NCI-H2107 treated with DMSO at 0.1 percent for 48 hours (cell line): ENCODE measurements at regions not wholly inside any gene's neighbourhood (a gene's known extent, or its start where the extent isn't known, plus 50 kb on each side); places are given as distances from the start of the nearest gene placed in this dataset.

Experiments
- DNase-seq: peaks from one replicate; lab custom pipeline; 2025; ENCODE audit not compliant: unreplicated experiment; lab: John Stamatoyannopoulos, UW

DNA sequence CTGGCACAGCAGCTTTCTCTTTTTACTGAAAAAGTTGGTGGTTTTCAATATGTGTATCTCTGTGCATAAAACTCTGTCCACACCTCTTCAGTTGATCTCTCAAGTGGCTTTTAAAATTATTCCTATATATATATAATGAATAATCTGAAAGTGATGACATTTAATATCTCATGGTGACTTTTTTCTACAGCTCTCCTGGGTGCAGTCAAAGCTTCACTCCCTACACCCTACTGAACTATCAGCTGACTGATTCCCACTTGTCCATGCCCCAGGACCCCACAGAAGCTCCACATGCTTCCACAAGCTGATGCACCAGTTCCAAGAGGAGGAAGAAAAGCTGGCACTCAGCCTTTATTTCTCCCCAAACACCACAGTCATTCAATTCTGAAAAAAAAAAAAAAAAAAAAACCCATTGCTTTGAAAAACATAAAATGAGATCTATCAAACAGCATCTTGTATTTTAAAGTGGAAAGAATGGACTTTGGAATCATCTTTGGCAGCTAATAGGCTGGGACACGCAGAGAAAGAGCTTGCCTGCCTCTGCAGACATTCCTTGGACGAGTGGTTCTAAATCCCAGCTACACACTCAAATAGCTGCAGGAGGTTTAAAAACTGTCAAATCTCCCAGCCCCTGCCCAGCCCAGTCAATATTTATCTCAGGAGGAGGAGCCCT is 75.3 kb upstream of the GDF10 start:
- DNase-seq: no peak

DNA sequence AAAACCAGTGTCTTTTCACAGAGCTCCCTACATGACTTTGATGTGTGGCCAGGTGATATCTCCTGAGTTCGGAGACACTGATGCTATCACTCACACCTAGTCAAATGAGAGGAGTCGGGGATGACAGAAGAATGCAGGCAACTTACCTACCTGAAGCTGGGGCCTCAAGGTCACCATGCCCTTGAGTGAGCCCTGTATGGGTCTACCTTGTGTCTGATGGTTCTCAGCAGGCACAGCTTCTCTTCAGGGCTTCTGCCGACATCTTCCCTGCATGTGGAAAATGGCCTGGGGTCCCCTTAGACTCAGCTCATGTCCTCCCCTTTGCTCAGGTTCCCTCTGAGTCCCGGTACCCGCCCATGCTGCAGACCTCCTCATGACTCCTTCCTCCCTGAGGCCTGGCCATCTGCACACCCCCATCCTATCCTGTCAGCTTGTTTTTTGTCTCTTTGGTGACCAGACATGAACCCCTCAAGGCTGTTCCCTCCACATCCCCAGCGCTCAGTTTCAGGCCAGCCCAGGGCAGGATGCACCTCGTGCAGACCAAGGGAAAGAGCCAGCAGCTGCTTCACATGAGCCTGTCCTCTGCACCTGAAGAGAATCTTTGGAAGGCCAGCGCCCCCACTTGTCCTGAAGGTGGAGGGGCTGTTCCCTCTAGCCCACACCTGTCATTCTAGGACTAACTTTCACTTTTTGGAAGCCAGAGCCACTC is 74.6 kb upstream of the GDF10 start:
- no peak for DNase-seq

DNA sequence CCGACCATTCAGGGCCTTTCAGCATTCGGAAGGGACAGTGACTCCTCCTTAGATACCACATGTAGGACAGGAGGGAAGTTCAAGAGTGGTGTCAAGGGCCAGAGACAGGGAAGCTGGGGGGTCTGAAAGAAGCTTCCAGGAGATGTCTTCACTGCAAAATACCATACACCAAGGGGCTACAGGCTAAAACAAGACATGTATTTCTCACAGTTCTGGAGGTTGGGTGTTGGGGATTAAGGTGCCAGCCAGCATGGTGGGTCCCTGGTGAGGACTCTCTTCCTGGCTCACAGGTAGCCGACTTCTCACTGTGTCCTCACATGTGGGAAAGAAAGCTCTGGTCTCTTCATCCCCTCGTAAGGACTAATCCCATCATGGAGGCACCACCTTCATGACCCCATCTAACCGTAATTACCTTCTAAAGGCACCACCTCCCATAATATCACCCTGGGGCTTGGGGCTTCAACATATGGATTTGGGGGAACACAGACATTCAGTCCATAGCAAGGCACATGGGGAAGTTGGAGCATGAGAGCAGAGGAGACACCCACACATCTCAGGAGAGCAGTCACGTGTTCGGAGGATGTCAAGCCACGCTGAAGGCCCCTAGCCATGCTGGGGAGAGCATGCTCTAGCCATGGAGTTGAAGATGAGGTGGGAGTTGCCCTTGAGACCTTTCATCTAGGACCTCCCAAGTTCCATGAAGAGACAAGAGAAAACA is 73.9 kb upstream of the GDF10 start:
- DNase-seq: no peak

DNA sequence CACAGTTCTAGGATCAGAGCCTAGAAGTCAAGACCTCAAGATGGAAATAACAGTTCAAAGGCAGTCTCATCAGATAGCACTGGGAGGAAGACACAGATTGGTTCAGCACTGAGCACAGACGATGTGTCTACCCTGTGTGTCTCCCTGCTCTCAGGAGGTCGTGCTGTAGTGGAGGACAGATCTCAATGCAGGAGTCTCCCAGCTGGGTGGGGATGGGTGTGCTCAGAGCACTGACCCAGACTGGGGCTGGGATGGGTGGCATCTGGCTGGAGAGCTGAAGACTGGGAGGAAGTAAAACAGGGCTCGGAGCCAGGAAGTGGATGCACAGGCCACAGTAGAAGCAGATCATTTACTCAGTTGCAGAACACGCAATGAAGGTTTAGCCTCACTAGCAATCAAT is 69.5 kb upstream of the GDF10 start:
- no peak for DNase-seq

DNA sequence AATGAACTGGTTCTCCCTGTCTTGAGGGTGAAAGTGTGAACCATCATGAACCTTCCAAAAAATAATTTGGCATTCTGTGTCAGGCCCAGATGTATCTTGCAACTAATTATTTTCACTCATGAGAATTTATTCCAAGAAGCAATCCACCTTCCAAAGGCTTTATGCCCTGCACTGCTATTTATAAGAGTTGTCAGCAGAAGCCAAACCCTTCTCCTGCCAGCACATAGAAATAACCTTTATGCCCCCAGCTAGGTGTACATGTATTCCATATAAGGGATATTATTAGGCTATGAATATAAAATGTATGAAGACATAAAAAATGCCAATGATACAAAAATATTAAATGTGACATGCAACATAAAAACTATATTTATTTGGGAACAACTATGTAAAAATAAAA is 69.0 kb upstream of the GDF10 start:
- DNase-seq: no peak

DNA sequence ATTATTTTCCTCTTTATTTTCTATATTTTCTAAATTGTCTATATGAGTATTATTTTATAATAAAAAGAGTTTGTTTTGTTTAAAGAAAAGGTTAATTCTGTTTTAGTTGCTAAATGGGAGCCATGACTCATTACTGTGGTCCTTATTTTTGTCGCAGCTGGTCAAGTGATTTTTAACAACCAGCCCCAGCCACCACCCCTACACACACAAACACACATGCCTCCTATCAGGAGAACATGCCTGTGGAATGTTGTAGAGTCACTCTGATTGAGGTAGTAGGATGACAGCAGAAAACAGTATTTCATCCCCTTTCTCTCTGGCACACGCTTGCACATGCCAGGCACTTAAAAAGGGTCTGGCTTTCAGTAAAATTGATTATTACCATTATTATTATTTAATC is 68.6 kb upstream of the GDF10 start:
- no peak for DNase-seq

DNA sequence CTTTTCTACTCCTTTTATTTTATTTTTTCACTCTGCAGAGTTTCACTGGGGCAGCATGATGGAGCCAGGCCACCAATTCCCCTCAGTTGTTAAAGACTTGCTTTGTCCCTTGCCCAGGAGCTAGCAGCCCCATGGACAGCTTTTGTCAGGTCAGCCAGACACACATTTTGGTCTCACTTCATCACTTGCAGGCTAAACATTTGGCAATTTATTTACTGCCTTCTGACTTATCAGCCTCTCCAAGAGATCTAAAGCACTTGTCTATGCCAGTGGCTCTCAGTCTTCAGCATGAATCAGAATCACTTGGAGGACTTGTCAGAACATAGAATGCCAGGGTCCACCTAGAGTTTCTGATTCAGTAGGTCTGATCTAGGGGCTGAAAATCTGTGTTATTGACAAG is 66.4 kb upstream of the GDF10 start:
- DNase-seq: no peak

DNA sequence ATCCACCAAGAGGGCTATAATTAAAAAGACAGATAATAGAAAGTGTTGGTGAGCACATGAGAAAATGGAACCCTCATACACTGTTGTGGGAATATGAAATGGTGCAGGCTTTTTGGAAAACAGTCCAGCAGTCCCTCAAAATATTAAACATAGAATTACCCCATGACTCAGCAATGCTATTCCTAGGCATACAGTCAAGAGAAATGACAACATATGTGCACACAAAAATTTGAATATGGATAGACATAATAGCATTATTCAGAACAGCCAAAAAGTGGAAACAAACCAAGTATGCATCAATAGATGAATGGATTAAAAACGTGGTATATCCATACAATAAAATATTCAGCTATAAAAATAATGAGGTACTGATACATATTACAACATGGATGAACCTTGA is 64.5 kb upstream of the GDF10 start:
- DNase-seq: no peak

DNA sequence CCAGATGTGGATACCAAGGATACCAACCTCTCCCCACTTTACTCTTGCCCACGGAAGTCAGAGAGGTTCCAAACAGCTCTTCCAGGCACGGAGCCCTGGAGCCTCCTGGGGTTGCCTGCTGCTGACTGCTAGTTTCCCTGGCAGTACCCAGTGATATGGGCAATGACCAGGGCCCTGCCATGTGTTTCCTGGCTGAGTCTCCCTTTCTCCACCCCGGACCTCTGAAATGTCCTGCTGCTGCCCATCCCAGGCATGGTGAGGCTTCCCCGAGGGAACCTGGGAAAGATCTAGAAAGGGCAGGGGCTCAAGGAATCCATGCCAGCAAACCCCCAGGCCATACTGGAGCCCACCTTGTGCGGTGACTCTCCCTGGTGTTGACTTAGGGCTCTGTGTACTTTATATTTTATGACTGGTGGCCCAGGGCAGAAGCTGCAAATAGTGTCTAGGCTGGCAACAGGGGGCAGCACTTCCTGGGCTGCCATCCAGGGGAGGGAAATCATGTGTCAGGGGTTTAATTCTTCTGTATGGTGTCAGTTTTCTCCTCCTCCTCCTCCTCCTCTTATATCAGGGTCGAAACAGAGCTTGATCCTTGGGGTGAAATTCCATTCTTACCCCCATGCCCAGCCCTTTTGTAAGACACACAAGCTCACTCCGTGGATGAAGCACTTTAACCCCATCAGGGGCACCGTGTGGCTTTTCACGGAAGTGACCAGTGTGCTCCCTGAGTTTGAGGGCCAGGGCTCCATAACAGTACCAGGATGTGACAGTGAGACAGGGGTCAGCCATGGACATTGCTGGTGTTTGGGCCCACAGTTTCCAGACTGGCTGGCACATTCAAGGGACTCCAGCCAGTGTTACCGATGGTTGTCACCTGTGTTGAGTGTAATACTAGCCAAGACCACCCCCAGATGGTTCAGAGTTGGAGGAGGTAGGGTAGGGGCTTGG is 62.4 kb upstream of the GDF10 start:
- DNase-seq: no peak

DNA sequence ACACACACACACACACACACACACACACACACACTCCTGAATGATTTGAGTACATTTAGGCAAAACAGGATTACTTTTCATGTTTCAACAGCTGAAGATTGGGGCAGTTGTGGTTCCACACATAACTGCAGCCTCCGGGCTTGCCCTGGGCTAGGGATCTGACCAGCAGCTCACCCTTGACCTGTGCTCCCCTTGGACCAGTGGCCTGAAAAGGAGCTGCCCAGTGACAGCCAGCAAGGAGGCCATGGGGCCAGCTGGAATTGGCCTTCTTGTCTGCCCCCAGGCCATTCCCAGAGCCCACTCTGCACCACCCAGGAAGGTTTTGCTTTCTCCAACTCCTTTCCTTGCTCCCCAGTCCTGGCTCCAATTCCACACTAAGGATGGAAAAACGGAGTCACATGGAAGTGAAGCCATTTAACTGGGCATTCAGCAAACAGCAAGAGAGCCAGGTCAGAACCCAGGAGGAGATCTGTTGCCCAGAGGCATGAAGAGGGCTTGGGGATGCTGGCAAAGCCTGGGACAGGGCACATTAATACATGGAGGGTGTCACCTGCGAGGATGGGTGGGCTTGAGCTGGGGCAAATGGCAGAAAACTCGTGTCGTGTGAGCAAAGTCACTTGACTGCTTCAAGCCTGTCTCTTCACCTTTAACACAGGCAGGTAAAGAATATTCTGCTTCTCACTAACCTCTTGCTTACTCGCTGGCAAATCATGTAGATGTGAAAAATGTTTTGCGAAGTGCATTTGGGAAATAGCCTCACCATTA is 61.5 kb upstream of the GDF10 start:
- no peak for DNase-seq

DNA sequence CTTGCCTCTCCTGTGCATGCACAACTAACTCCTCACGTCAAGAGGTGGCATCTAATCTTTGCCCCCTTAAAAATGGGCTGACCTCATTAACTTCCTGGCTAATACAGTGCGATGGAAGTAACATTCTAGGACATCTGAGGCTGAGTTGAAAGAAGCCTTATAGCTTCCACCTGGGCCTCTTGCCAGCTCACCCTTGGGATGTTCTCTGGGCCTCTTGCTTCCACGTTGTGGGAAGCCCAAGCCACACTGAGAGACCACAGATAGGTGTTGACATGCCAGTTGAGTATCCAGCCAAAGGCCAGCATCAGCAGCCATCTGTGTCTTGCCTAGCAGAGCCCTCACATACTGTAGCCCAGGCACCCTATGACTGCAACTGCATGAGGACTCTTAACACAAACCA is 60.8 kb upstream of the GDF10 start:
- DNase-seq: no peak

DNA sequence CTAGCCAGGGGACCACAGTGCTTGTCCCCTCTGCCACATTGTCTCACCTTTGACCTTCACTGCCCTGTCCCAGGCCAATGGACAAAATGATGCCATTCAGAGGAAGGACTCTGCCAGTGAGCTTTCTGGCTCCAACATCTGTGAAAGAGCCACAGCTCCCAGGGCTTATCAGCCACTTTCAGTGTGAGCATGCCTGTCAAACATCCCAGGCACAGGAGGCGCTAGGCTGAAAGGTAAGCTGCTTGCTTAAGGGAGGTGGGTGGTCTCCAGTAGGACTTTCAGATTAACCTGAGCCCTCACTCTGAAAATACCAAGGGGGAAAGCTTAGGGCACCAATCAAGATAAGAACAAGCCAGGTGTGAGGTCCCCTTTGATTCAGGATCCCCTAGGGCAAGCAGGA is 59.8 kb upstream of the GDF10 start:
- DNase-seq: no peak

DNA sequence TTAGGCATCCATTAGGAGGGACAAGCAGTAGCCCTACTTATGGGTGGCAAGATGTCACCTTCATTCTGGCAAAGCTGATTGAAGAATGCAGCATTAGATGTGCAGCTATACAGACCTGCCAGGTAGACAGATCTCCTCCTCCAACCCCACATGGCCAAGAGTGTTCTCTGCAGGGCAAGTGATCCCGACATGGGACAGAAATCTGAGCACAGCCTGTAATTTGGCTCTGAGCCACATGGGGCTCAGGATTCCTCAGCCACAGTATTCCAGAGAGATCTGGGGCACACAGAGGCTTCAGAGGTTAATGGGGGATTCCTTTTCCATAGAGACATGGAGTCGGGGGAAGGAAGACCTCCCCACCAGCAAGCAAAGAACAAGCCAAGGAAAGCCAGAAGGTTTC is 58.7 kb upstream of the GDF10 start:
- DNase-seq: no peak

DNA sequence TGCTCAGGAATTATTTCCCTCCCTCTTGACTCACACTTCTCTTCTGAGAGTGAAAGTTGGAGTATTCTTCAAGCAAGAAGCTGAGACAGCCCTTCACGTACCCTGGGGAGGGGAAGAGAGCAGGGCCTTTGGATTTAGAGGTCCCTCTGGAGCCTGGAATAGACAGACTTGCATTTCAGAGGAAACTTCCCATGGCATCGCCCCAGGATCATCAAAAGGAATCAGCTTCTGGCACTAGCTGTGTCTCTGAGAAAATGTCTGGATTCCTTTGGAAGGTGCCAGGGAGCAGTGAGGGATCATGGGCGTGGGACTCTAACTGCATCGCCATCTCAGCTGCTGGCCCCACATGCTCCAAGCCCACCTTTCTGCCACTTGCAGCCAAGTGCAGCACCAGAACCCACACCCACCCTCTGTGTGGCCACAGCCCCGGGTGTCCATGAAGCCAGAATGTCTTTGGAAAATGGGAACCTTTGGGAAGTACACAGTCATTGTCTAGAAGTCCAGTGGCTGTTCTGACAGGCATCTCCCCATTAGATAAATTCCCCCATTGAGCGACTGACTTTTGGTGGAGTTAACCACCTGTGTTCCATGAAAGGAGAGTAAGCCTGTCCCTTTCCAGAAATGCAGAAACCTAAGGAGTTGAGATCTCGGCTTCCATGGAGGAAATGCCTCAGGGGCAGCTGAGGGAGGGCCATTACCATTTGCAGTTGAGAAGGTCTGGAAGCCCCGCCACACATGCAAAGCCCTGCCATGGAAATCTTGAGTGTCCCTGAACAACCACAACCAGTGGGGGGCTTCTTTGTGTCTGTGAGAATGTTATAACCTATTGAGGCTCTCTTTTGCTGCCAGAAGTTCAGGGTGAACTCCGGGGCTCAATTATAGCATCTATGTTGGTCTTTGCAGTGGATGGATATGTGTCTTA is 57.8 kb upstream of the GDF10 start:
- DNase-seq: no peak

DNA sequence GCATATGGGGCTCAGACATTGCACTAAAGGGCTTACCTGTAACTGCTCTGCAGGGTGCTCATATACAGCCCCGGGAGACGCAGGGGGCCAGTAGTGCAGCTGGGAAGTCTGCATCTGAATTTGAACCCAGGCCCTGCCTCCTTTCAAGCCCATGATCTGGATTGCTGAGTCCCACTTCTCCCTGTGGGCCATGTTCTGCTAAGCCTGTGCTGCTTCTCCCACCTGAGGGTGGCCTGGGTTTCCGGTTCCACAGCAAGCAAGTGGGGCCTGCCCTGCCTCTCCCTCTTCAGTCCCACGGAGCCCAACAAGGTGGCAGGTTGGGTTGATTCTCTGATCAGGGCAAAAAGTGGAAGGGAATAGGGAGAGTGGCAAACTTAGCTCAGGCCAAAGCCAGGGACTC is 56.6 kb upstream of the GDF10 start:
- no peak for DNase-seq

DNA sequence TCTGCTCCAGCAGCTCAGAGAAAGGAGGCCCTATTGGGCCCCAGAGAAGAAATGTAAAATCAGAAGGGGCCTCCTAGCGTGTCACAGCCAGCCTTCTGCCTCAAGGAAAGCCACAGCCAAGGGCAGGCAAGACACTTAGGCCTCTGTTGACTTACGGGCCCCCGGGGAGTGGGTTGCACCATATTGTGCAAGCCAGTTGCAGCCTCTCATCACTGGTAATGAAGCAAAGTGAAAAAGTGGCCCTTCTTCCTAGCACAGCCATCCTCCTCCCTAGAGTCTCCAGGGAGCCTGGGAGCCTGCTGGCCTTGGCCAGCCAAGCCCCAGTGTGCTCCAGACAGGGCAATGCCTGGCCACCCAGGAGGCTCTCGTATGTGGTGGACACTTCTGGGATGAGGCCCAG is 56.2 kb upstream of the GDF10 start:
- no peak for DNase-seq

DNA sequence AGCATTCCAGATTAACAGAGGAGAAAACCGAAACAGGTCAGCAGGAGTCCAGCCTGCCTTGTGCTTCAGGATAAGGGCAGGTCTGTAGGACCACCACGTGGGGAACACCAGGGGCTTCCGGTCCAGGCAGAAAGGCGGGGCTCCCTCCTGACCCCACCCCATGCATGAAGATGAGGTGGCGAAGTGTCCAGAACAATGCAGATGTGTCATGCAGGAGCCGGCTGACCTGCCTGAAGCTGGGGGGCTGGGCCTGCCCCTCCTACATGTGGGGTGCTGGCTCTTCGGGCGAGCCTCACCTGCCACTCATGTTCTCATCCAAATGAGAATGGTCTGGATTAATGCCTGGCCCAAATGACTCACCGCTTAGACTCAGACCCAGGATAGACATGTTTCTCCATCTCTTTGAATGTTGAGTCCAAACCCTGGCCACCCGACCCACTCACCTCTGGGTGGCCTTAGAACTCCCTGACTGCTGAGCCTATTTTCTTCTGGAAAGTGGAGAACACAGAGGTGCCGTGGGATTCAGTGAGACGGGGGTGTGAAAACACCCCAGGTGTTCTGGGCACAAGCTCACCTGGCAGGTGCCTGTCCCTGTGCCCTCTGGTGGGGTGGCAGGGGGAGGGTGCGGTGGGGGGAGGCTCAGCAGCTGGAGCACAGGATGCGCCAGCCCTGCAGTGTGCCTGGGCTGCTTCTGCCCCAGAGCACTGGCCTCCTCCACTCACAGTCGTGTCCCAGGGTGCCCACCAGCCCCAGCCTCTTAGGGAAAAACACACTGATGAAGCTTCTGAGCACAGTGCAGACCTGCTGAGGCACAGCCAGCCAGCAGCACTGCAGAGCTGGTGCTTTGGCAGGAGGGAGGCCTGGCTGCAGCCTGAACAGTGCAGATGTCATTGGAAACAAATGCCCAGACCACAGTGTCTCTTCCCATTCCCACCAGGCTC is 55.2 kb upstream of the GDF10 start:
- DNase-seq: no peak

DNA sequence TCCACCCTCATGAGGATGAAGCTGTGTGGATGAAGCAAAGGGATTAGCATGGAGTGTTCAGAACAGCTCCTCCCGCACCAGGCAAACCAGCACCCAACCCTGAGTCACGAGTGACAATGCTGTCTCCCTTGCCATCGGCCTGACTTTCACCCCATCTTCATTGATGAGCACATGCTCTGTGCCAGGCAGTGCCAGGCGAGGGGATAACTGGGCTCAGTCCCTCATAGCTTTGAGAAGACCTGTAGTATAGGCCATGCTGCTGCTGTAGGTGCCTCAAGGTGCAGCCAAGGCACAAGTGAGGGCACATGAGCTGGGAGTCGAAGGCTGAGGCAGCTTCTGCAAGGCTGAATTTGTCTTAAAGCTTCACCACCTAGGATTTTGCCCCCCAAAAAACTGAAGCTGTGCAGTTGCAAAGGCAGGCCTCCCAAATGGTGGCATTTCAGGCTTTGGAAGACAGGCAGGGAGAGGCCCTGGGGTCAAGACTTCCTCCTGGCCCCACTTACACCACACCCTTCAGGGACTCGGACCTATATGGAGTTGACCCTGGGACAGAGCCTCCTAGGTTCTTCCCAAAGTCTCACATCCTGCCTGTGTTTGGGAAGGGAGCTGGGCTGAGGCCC is 54.2 kb upstream of the GDF10 start:
- no peak for DNase-seq
